WTC11 (cell line): ENCODE measurements at regions not wholly inside any gene's neighbourhood (a gene's known extent, or its start where the extent isn't known, plus 50 kb on each side); places are given as distances from the start of the nearest gene placed in this dataset.

Source experiments
- ATAC-seq: fragments of 200-7000 bp; cut with Tn5 transposase; 2 replicates; pipeline ENCODE4 v1.10.0; 2021; ENCODE audit warnings: mild to moderate bottlenecking, moderate library complexity
- CTCF ChIA-PET: fragments of 300-600 bp; sonication (Branson Sonifier 250); formaldehyde crosslinking; loops from one replicate; lab custom pipeline; 2021; ENCODE audit warnings: antibody characterized with exemption; lab: Charles Lee
- POLR2A ChIA-PET: fragments of 350-600 bp; sonication (Branson Sonifier 250); formaldehyde crosslinking; loops from one replicate; lab custom pipeline; 2021; ENCODE audit warnings: antibody characterized with exemption; lab: Charles Lee
- DNase-seq: peaks from one replicate; pipeline ENCODE4 v3.0.0; 2021; ENCODE audit warnings: low spot score
- H3K27ac Mint-ChIP-seq: 2 replicates; pipeline ENCODE4 v1.8.0; 2021; ENCODE audit warnings: mixed read lengths
- H3K27me3 Mint-ChIP-seq: 2 replicates; pipeline ENCODE4 v1.8.0; 2021; ENCODE audit warnings: low read depth, mild to moderate bottlenecking, moderate library complexity, mixed read lengths
- H3K36me3 Mint-ChIP-seq: 2 replicates; pipeline ENCODE4 v1.8.0; 2021; ENCODE audit warnings: mixed read lengths
- H3K4me1 Mint-ChIP-seq: 2 replicates; pipeline ENCODE4 v1.8.0; 2022; ENCODE audit warnings: mixed read lengths
- H3K4me3 Mint-ChIP-seq: 2 replicates; pipeline ENCODE4 v1.8.0; 2021; ENCODE audit warnings: mild to moderate bottlenecking, moderate library complexity, mixed read lengths
- H3K9me3 Mint-ChIP-seq: 2 replicates; pipeline ENCODE4 v1.8.0; 2021; ENCODE audit warnings: mixed read lengths
- ARID4B ChIP-seq: sonication (generic); formaldehyde crosslinking; IDR thresholded peaks from 2 replicates; pipeline ENCODE4 v1.8.0; 2023; ENCODE audit warnings: missing genetic modification reagents, mild to moderate bottlenecking, borderline replicate concordance
- ATF1 ChIP-seq: sonication (generic); formaldehyde crosslinking; IDR thresholded peaks from 2 replicates; pipeline ENCODE4 v1.8.1; 2023; ENCODE audit warnings: mild to moderate bottlenecking, moderate library complexity, missing genetic modification reagents
- ATF3 ChIP-seq: sonication (generic); formaldehyde crosslinking; conservative IDR thresholded peaks from 2 replicates; pipeline ENCODE4 v1.8.1; 2022; ENCODE audit warnings: mild to moderate bottlenecking, missing genetic modification reagents
- CREM ChIP-seq: sonication (generic); formaldehyde crosslinking; IDR thresholded peaks from 2 replicates; pipeline ENCODE4 v1.8.1; 2022; ENCODE audit warnings: mild to moderate bottlenecking, missing genetic modification reagents, moderate library complexity
- FOXP1 ChIP-seq: sonication (generic); formaldehyde crosslinking; IDR thresholded peaks from 2 replicates; pipeline ENCODE4 v1.8.0; 2022; ENCODE audit warnings: missing genetic modification reagents, mild to moderate bottlenecking, moderate library complexity, borderline replicate concordance
- GTF2I ChIP-seq: fragments of 250-450 bp; sonication (Bioruptor Pico); conservative IDR thresholded peaks from 2 replicates; pipeline ENCODE4 v1.4.0; 2021; ENCODE audit warnings: mild to moderate bottlenecking
- JAZF1 ChIP-seq: fragments of 250-450 bp; sonication (Bioruptor Pico); IDR thresholded peaks from 2 replicates; pipeline ENCODE4 v1.9.0; 2021; ENCODE audit warnings: moderate library complexity, mild to moderate bottlenecking, inconsistent platforms
- JUN ChIP-seq: sonication (generic); formaldehyde crosslinking; IDR thresholded peaks from 2 replicates; pipeline ENCODE4 v1.8.0; 2023; ENCODE audit warnings: mild to moderate bottlenecking, missing genetic modification reagents
- MLX ChIP-seq: sonication (generic); formaldehyde crosslinking; IDR thresholded peaks from 2 replicates; pipeline ENCODE4 v1.8.1; 2023; ENCODE audit warnings: mild to moderate bottlenecking, missing genetic modification reagents, moderate library complexity
- NFYB ChIP-seq: sonication (generic); formaldehyde crosslinking; conservative IDR thresholded peaks from 2 replicates; pipeline ENCODE4 v1.8.0; 2022; ENCODE audit warnings: low read depth, missing genetic modification reagents
- NR1H2 ChIP-seq: sonication (generic); formaldehyde crosslinking; IDR thresholded peaks from 2 replicates; pipeline ENCODE4 v1.9.0; 2021; ENCODE audit warnings: mild to moderate bottlenecking, moderate library complexity, missing genetic modification reagents
- OVOL2 ChIP-seq: fragments of 250-450 bp; sonication (Bioruptor Pico); IDR thresholded peaks from 2 replicates; pipeline ENCODE4 v1.9.0; 2021; ENCODE audit warnings: mild to moderate bottlenecking, borderline replicate concordance
- PREB ChIP-seq: sonication (generic); formaldehyde crosslinking; IDR thresholded peaks from 2 replicates; pipeline ENCODE4 v1.8.1; 2022; ENCODE audit warnings: mild to moderate bottlenecking, missing genetic modification reagents, moderate library complexity, borderline replicate concordance
- ZNF121 ChIP-seq: sonication (generic); formaldehyde crosslinking; IDR thresholded peaks from 2 replicates; pipeline ENCODE4 v1.8.0; 2023; ENCODE audit warnings: missing genetic modification reagents
- ZNF138 ChIP-seq: sonication (generic); formaldehyde crosslinking; conservative IDR thresholded peaks from 2 replicates; pipeline ENCODE4 v1.8.1; 2022; ENCODE audit warnings: mild to moderate bottlenecking, moderate library complexity, missing genetic modification reagents
- ZNF219 ChIP-seq: sonication (generic); formaldehyde crosslinking; IDR thresholded peaks from 2 replicates; pipeline ENCODE4 v1.8.0; 2023; ENCODE audit warnings: missing genetic modification reagents, mild to moderate bottlenecking, borderline replicate concordance
- ZNF396 ChIP-seq: fragments of 250-450 bp; sonication (Bioruptor Pico); IDR thresholded peaks from 2 replicates; pipeline ENCODE4 v1.8.0; 2021; ENCODE audit warnings: mild to moderate bottlenecking, moderate library complexity, borderline replicate concordance
- TF ChIP-seq, protein P1 (sequence below): sonication (generic); formaldehyde crosslinking; IDR thresholded peaks from 2 replicates; pipeline ENCODE4 v1.8.0; 2023; ENCODE audit warnings: missing genetic modification reagents
- TF ChIP-seq, protein P2 (sequence below): sonication (generic); formaldehyde crosslinking; IDR thresholded peaks from 2 replicates; pipeline ENCODE4 v1.8.0; 2022; ENCODE audit warnings: mild to moderate bottlenecking, missing genetic modification reagents
- TF ChIP-seq, protein P3 (sequence below): sonication (generic); formaldehyde crosslinking; IDR thresholded peaks from 2 replicates; pipeline ENCODE4 v1.8.0; 2022; ENCODE audit warnings: mild to moderate bottlenecking, missing genetic modification reagents
- TF ChIP-seq, protein P4 (sequence below): fragments of 250-450 bp; sonication (Bioruptor Pico); IDR thresholded peaks from 2 replicates; pipeline ENCODE4 v1.9.0; 2021; ENCODE audit warnings: mild to moderate bottlenecking
- TF ChIP-seq, protein P5 (sequence below): sonication (generic); formaldehyde crosslinking; IDR thresholded peaks from 2 replicates; pipeline ENCODE4 v1.8.0; 2022; ENCODE audit warnings: mild to moderate bottlenecking, missing genetic modification reagents

GRCh38 chr6:90369651-90370050, 73.0 kb upstream of the BACH2 start:
- H3K9me3 Mint-ChIP-seq = peaks cover 4% of the 10 kb centered on the region
- no peaks in the 10 kb centered on the region for H3K36me3 Mint-ChIP-seq
- TF ChIP-seq ATF1 (CRISPR knock-in tag) = no peak
- no peak for TF ChIP-seq ZNF138 (CRISPR knock-in tag)
- no peak for TF ChIP-seq CREM (CRISPR knock-in tag)
- no peak for TF ChIP-seq PREB (CRISPR knock-in tag)
- no peak for TF ChIP-seq FOXP1 (CRISPR knock-in tag)
- no peak for TF ChIP-seq MLX (CRISPR knock-in tag)
- TF ChIP-seq, protein P1, sequence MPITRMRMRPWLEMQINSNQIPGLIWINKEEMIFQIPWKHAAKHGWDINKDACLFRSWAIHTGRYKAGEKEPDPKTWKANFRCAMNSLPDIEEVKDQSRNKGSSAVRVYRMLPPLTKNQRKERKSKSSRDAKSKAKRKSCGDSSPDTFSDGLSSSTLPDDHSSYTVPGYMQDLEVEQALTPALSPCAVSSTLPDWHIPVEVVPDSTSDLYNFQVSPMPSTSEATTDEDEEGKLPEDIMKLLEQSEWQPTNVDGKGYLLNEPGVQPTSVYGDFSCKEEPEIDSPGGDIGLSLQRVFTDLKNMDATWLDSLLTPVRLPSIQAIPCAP = no peak
- TF ChIP-seq, protein P2, sequence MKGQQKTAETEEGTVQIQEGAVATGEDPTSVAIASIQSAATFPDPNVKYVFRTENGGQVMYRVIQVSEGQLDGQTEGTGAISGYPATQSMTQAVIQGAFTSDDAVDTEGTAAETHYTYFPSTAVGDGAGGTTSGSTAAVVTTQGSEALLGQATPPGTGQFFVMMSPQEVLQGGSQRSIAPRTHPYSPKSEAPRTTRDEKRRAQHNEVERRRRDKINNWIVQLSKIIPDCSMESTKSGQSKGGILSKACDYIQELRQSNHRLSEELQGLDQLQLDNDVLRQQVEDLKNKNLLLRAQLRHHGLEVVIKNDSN = no peak
- no peak for TF ChIP-seq ATF3 (CRISPR knock-in tag)
- no peak for TF ChIP-seq NFYB (CRISPR knock-in tag)
- TF ChIP-seq NR1H2 = no peak
- no peak for TF ChIP-seq ZNF121 (CRISPR knock-in tag)
- TF ChIP-seq ZNF219 (CRISPR knock-in tag) = no peak
- no peak for TF ChIP-seq OVOL2 (CRISPR knock-in tag)
- no peak overlapping the region for H3K4me3 Mint-ChIP-seq
- DNase-seq (no peak), ATAC-seq (no peak)
- CTCF ChIA-PET = interaction anchor here (1.9 kb wide), 1 partner anchor 109 kb away, joined by 4 read pairs; no protein-coding TSS in a partner anchor
- H3K27ac Mint-ChIP-seq = peak overlapping the region; percentile 71
- H3K4me1 Mint-ChIP-seq = peaks cover 31% of the 10 kb centered on the region
- H3K27me3 Mint-ChIP-seq = no peaks in the 10 kb centered on the region
- POLR2A ChIA-PET = interaction anchor here (0.7 kb wide), 1 partner anchor 138 kb away, joined by 3 read pairs; no protein-coding TSS in a partner anchor

- CTCF ChIA-PET = interaction anchor here (1.9 kb wide), 1 partner anchor 110 kb away, joined by 4 read pairs; no protein-coding TSS in a partner anchor
- H3K4me3 Mint-ChIP-seq = no peak overlapping the region
Measured at GRCh38 chr6:90369024-90369519, 72.4 kb upstream of the BACH2 start.

More at GRCh38 chr6:90369024-90369519, 72.4 kb upstream of the BACH2 start:
- H3K4me1 Mint-ChIP-seq = peaks cover 37% of the 10 kb centered on the region
- no peaks in the 10 kb centered on the region for H3K36me3 Mint-ChIP-seq
- DNase-seq = no peak
- ATAC-seq = peak; percentile 88
- peaks cover 4% of the 10 kb centered on the region for H3K9me3 Mint-ChIP-seq
- TF ChIP-seq, protein P3, sequence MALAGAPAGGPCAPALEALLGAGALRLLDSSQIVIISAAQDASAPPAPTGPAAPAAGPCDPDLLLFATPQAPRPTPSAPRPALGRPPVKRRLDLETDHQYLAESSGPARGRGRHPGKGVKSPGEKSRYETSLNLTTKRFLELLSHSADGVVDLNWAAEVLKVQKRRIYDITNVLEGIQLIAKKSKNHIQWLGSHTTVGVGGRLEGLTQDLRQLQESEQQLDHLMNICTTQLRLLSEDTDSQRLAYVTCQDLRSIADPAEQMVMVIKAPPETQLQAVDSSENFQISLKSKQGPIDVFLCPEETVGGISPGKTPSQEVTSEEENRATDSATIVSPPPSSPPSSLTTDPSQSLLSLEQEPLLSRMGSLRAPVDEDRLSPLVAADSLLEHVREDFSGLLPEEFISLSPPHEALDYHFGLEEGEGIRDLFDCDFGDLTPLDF (CRISPR knock-in tag) = no peak
- TF ChIP-seq, protein P4, sequence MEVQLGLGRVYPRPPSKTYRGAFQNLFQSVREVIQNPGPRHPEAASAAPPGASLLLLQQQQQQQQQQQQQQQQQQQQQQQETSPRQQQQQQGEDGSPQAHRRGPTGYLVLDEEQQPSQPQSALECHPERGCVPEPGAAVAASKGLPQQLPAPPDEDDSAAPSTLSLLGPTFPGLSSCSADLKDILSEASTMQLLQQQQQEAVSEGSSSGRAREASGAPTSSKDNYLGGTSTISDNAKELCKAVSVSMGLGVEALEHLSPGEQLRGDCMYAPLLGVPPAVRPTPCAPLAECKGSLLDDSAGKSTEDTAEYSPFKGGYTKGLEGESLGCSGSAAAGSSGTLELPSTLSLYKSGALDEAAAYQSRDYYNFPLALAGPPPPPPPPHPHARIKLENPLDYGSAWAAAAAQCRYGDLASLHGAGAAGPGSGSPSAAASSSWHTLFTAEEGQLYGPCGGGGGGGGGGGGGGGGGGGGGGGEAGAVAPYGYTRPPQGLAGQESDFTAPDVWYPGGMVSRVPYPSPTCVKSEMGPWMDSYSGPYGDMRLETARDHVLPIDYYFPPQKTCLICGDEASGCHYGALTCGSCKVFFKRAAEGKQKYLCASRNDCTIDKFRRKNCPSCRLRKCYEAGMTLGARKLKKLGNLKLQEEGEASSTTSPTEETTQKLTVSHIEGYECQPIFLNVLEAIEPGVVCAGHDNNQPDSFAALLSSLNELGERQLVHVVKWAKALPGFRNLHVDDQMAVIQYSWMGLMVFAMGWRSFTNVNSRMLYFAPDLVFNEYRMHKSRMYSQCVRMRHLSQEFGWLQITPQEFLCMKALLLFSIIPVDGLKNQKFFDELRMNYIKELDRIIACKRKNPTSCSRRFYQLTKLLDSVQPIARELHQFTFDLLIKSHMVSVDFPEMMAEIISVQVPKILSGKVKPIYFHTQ (CRISPR knock-in tag) = no peak
- TF ChIP-seq ZNF396 (CRISPR knock-in tag) = no peak
- TF ChIP-seq ARID4B = no peak
- TF ChIP-seq JUN (CRISPR knock-in tag) = peak; percentile 15; the same call in 1 of the 2 replicates
- TF ChIP-seq, protein P5, sequence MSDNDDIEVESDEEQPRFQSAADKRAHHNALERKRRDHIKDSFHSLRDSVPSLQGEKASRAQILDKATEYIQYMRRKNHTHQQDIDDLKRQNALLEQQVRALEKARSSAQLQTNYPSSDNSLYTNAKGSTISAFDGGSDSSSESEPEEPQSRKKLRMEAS = no peak
- TF ChIP-seq JAZF1 (CRISPR knock-in tag) = no peak
- no peak for TF ChIP-seq GTF2I
- H3K27ac Mint-ChIP-seq = peak overlapping the region; percentile 53
- no peaks in the 10 kb centered on the region for H3K27me3 Mint-ChIP-seq
- POLR2A ChIA-PET = interaction anchor here (0.7 kb wide), 2 partner anchors 139 to 526 kb away, joined by 3 read pairs; no protein-coding TSS in a partner anchor
